Fibroblast of lung (primary cell): ENCODE measurements at regions not wholly inside any gene's neighbourhood (a gene's known extent, or its start where the extent isn't known, plus 50 kb on each side); places are given as distances from the start of the nearest gene placed in this dataset.

Experiments used
- DNase-seq, 2 donors: peaks; one replicate each; pipeline versions ENCODE4 v3.0.0 to v3.0.0-alpha.2; 2010; ENCODE audit warnings: low read depth in 2 of 2
- H2AFZ ChIP-seq: 2 replicates; pipeline ENCODE4 v1.5.1; 2012; ENCODE audit warnings: low read length, control low read depth, inconsistent platforms
- H3K27ac ChIP-seq: 2 replicates; pipeline ENCODE4 v1.5.1; 2011; ENCODE audit warnings: low read length, control low read depth; ENCODE audit not compliant: insufficient read depth
- H3K27me3 ChIP-seq: 2 replicates; pipeline ENCODE4 v1.5.1; 2011; ENCODE audit warnings: mild to moderate bottlenecking, low read length; ENCODE audit not compliant: control insufficient read depth, insufficient read depth
- H3K36me3 ChIP-seq: 2 replicates; pipeline ENCODE4 v1.5.1; 2011; ENCODE audit warnings: low read length; ENCODE audit not compliant: control insufficient read depth, insufficient read depth
- H3K4me1 ChIP-seq: 2 replicates; pipeline ENCODE4 v1.5.1; 2011; ENCODE audit warnings: low read length; ENCODE audit not compliant: control insufficient read depth, insufficient read depth; ENCODE audit errors: extremely low read depth
- H3K4me2 ChIP-seq: 2 replicates; pipeline ENCODE4 v1.5.1; 2011; ENCODE audit warnings: low read length, control low read depth; ENCODE audit not compliant: insufficient read depth; ENCODE audit errors: extremely low read depth
- H3K4me3 ChIP-seq, 4 experiments: fragments of 200-600 bp in 1 of 4; sonication (generic) in 1 of 4; replicated peaks in 1 of 4; 2 replicates each; pipeline ENCODE4 v1.5.1; 2011 to 2016; ENCODE audit warnings: low read length in 4 of 4, low read depth in 3 of 4, mild to moderate bottlenecking in 3 of 4, control low read depth in 2 of 4, inconsistent platforms in 1 of 4, mixed read lengths in 1 of 4; ENCODE audit not compliant: insufficient read depth in 1 of 4; ENCODE audit errors: control extremely low read depth in 1 of 4
- H3K79me2 ChIP-seq: 2 replicates; pipeline ENCODE4 v1.5.1; 2012; ENCODE audit warnings: mild to moderate bottlenecking, low read length, inconsistent platforms; ENCODE audit not compliant: control insufficient read depth, insufficient read depth
- H3K9ac ChIP-seq: 2 replicates; pipeline ENCODE4 v1.5.1; 2011; ENCODE audit warnings: mild to moderate bottlenecking, low read length, control low read depth; ENCODE audit not compliant: insufficient read depth
- H3K9me3 ChIP-seq: 2 replicates; pipeline ENCODE4 v1.5.1; 2012; ENCODE audit warnings: low read depth, low read length; ENCODE audit not compliant: control insufficient read depth, insufficient read depth
- H4K20me1 ChIP-seq: 2 replicates; pipeline ENCODE4 v1.5.1; 2011; ENCODE audit warnings: low read length; ENCODE audit not compliant: control insufficient read depth, insufficient read depth; ENCODE audit errors: extremely low read depth
- CTCF ChIP-seq, 2 donors: IDR thresholded peaks in 1 of 2; conservative IDR thresholded peaks in 1 of 2; 1 replicate in 1 of 2; 2 replicates in 1 of 2; pipeline ENCODE4 v1.5.1; 2011 to 2012; ENCODE audit warnings: low read length in 2 of 2, control low read depth in 1 of 2, inconsistent platforms in 1 of 2, low read depth in 1 of 2, mild to moderate bottlenecking in 1 of 2
- EZH2 ChIP-seq: IDR thresholded peaks from 2 replicates; pipeline ENCODE4 v1.5.1; 2012; ENCODE audit warnings: low read length, control low read depth, mild to moderate bottlenecking; ENCODE audit errors: missing control alignments

GRCh38 chr4:71974681-71975080 lies 57.1 kb upstream of the NPFFR2 start:
- DNase-seq, result peak; percentile 37 to 88

GRCh38 chr4:71976523-71976922 lies 55.3 kb upstream of the NPFFR2 start:
- H3K27me3 ChIP-seq, result no peaks in the 10 kb centered on the region
- H3K27ac ChIP-seq, result no peak overlapping the region
- DNase-seq, result no peak
- TF ChIP-seq CTCF (conservative IDR thresholded peaks at IDR 0.05 in 1 of 2, IDR thresholded peaks at IDR 0.05 in 1 of 2; ENCODE audit: low read depth in 1 of 2, low read length in 2 of 2) (no peak), EZH2 (no peak)
- H2AFZ ChIP-seq, result no peak overlapping the region
- no peaks in the 10 kb centered on the region for H3K4me1 ChIP-seq
- H3K4me3 ChIP-seq, result no peak overlapping the region
- no peaks in the 10 kb centered on the region for H3K79me2 ChIP-seq
- H4K20me1 ChIP-seq, result no peaks in the 10 kb centered on the region
- no peak overlapping the region for H3K9ac ChIP-seq
- no peaks in the 10 kb centered on the region for H3K36me3 ChIP-seq
- H3K9me3 ChIP-seq, result no peaks in the 10 kb centered on the region
- no peak overlapping the region for H3K4me2 ChIP-seq

More at GRCh38 chr4:71974681-71975080, 57.1 kb upstream of the NPFFR2 start:
- no peaks in the 10 kb centered on the region for H3K9me3 ChIP-seq
- no peak for TF ChIP-seq EZH2
- TF ChIP-seq CTCF (conservative IDR thresholded peaks at IDR 0.05 in 1 of 2, IDR thresholded peaks at IDR 0.05 in 1 of 2; ENCODE audit: low read depth in 1 of 2, low read length in 2 of 2), result no peak
- H3K4me1 ChIP-seq, result no peaks in the 10 kb centered on the region
- H3K4me2 ChIP-seq, result no peak overlapping the region
- no peaks in the 10 kb centered on the region for H3K27me3 ChIP-seq
- no peaks in the 10 kb centered on the region for H3K79me2 ChIP-seq
- no peaks in the 10 kb centered on the region for H3K36me3 ChIP-seq
- no peak overlapping the region for H3K4me3 ChIP-seq
- no peak overlapping the region for H2AFZ ChIP-seq
- no peak overlapping the region for H3K27ac ChIP-seq
- H4K20me1 ChIP-seq, result no peaks in the 10 kb centered on the region
- H3K9ac ChIP-seq, result no peak overlapping the region

GRCh38 chr4:71978210-71978835 lies 53.5 kb upstream of the NPFFR2 start:
- no peak overlapping the region for H2AFZ ChIP-seq
- H3K79me2 ChIP-seq, result no peaks in the 10 kb centered on the region
- no peaks in the 10 kb centered on the region for H3K36me3 ChIP-seq
- DNase-seq, result no peak
- no peaks in the 10 kb centered on the region for H4K20me1 ChIP-seq
- no peaks in the 10 kb centered on the region for H3K4me1 ChIP-seq
- no peaks in the 10 kb centered on the region for H3K27me3 ChIP-seq
- H3K4me2 ChIP-seq, result no peak overlapping the region
- no peak overlapping the region for H3K4me3 ChIP-seq
- no peak overlapping the region for H3K27ac ChIP-seq
- no peak overlapping the region for H3K9ac ChIP-seq
- no peaks in the 10 kb centered on the region for H3K9me3 ChIP-seq
- TF ChIP-seq CTCF (conservative IDR thresholded peaks at IDR 0.05 in 1 of 2, IDR thresholded peaks at IDR 0.05 in 1 of 2; ENCODE audit: low read depth in 1 of 2, low read length in 2 of 2), result no peak
